ENCODE measurements at regions not wholly inside any gene's neighbourhood (a gene's known extent, or its start where the extent isn't known, plus 50 kb on each side); places are given as distances from the start of the nearest gene placed in this dataset.

DNA sequence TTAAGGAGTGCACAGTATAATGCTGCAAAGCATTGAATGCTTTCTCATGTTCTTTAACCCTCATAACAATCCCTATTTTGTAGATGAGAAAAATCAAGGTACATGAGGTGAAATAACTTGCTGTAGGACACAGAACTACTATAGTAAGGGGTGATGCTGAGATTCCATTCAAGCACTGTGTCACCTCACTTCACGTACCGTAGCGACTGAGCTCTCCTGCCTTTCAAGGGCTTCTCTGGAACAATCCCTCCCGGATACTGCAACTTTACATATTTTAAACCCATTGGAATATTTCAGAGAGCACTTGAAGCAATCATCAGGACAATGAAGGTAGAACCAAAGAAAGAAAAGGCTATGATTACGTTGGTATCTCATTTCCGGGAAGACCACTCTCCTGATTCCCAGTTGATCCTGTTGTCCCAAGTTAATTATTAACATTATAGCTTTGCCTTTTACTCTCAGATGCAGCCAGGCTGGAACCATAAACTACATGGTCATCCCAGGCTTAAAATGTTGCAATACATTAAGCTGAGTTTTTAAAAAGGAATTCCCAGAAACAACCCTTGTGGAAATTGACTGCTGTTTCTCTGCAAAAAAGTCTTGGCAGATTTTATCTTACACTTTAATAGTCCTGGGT is 252.2 kb upstream of the IGF1R start:
- H3K4me3 ChIP-seq (ENCODE audit: low read length), result no peak overlapping the region
- no peak for DNase-seq (ENCODE audit: low read depth)
- TF ChIP-seq, protein P1, sequence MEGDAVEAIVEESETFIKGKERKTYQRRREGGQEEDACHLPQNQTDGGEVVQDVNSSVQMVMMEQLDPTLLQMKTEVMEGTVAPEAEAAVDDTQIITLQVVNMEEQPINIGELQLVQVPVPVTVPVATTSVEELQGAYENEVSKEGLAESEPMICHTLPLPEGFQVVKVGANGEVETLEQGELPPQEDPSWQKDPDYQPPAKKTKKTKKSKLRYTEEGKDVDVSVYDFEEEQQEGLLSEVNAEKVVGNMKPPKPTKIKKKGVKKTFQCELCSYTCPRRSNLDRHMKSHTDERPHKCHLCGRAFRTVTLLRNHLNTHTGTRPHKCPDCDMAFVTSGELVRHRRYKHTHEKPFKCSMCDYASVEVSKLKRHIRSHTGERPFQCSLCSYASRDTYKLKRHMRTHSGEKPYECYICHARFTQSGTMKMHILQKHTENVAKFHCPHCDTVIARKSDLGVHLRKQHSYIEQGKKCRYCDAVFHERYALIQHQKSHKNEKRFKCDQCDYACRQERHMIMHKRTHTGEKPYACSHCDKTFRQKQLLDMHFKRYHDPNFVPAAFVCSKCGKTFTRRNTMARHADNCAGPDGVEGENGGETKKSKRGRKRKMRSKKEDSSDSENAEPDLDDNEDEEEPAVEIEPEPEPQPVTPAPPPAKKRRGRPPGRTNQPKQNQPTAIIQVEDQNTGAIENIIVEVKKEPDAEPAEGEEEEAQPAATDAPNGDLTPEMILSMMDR (conservative IDR thresholded peaks at IDR 0.05; ENCODE audit: low read depth, low read length), result no peak

DNA sequence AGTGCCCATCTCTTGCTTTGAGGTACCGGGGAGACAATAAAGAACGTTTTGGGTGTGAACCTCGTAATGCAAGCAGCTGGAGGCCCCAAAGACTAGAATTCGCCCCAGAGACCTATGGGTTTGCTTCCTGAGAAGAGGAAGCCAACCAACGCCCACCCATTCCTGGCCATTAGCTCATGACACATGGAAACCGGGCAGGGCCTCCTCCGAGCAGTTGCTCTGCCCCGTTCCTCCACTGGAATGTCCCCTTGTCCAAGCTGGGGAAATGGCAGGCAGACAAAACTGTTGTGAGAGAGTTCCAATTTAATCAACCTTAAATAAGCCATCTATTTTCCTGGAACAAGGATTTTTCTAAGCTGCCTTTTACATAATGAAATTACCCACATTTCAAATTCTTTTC is 250.9 kb upstream of the IGF1R start:
- no peak overlapping the region for H3K4me3 ChIP-seq (ENCODE audit: low read length)
- TF ChIP-seq, protein P1 (conservative IDR thresholded peaks at IDR 0.05; ENCODE audit: low read depth, low read length), result no peak
- no peak for DNase-seq (ENCODE audit: low read depth)

DNA sequence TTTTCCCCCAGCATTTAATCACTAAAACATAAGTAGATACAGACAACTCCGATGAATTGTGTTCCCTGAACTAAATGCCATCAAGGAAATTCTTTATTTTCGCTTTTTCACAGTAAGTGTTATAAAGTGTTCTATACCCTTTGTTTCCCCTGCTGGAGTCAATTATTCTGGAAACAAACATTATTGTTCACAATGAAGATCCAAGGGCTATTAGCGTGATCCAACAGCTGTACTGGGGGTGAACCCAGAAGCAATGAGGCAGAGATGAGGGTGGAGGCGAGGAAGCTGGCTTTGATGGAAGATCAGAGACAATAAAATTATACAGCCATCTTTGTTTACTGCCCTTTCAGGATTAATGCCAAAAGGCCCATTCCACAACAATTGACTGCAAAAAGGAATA is 250.3 kb upstream of the IGF1R start:
- DNase-seq (ENCODE audit: low read depth), result no peak
- H3K4me3 ChIP-seq (ENCODE audit: low read length), result no peak overlapping the region
- TF ChIP-seq, protein P1 (conservative IDR thresholded peaks at IDR 0.05; ENCODE audit: low read depth, low read length), result no peak

DNA sequence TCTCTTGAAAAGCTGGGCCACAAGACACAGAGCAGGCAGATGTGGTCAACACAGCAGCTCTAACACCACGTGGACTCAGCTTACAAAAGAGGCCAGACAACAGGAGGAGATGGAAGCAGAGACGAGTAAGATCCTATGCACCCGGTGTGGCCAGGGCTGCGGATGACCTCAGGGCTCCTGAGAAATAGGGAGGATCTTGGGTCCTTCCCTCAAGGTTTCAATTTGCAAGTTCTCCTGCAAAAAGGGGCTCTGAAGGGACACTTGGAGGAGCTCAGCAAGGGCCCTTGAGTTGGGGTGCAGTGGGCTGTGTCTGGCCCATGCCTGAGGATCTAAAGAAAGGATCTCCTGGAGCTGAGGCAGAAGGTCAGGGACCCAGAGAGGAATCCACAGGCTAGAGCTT is 249.5 kb upstream of the IGF1R start:
- no peak for DNase-seq (ENCODE audit: low read depth)
- TF ChIP-seq, protein P1 (conservative IDR thresholded peaks at IDR 0.05; ENCODE audit: low read depth, low read length), result no peak

DNA sequence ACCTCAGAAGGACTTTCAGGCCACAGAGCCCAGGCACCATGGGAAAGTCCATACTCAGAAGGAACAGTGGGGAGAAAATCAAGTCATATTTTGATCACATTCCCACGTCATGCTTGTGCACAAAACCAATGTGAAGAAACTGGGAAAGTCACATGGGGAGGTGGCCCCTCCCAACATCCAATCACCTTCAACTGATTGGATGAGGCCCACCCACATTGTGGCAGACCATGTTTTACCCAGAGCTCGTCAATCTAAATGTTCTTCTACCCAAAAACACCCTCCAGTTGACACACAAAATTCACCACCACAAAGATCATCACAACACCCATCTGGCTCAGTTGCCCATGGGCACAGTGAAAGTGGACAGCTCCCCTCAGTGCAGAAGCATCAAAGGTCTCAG is 248.2 kb upstream of the IGF1R start:
- no peak for DNase-seq (ENCODE audit: low read depth)
- no peak overlapping the region for H3K4me3 ChIP-seq (ENCODE audit: low read length)
- TF ChIP-seq, protein P1 (conservative IDR thresholded peaks at IDR 0.05; ENCODE audit: low read depth, low read length), result no peak

More for the DNA sequence above, 249.5 kb upstream of the IGF1R start:
- H3K4me3 ChIP-seq (ENCODE audit: low read length), result no peak overlapping the region

DNA sequence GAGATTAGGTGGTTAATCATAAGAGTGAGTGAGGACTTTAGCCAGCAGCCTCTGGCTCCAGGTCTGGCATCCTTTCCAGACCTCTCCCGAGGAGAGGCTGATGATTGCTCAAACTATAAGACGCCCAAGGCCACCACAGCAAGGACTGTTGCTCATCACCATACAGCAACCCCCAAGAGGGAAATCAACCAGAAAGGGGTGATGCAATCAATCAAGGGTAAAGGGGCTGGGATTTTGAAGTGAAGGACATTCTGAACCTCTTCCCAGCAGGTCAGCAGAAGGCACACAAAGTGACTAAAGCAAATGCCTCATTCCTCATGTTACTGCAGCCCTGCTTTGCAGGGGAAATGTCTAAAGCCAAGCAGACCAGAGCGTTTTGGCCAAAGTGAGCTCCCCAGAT is 247.3 kb upstream of the IGF1R start:
- DNase-seq (ENCODE audit: low read depth), result no peak
- H3K4me3 ChIP-seq (ENCODE audit: low read length), result no peak overlapping the region
- TF ChIP-seq, protein P1 (conservative IDR thresholded peaks at IDR 0.05; ENCODE audit: low read depth, low read length), result no peak

DNA sequence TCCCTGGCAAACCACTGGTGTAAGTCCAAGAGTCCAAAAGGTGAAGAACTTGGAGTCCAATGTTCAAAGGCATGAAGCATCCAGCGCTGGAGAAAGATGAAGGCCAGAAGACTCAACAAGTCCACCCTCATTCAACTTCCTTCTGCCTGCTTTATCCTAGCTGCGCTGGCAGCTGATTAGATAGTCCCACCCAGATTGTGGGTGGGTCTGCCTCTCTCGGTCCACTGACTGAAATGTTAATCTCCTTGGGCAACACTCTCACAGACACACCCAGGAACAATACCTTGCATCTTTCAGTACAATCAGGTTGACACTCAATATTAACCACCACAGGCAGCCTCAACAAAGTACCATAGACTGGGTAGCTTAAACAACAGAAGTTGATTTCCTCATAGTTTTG is 245.9 kb upstream of the IGF1R start:
- no peak for DNase-seq (ENCODE audit: low read depth)
- TF ChIP-seq, protein P1 (conservative IDR thresholded peaks at IDR 0.05; ENCODE audit: low read depth, low read length), result no peak
- H3K4me3 ChIP-seq (ENCODE audit: low read length), result no peak overlapping the region

All from retinal pigment epithelial cell (primary cell).